ENCODE measurements at regions not wholly inside any gene's neighbourhood (a gene's known extent, or its start where the extent isn't known, plus 50 kb on each side); places are given as distances from the start of the nearest gene placed in this dataset.

GRCh38 chr7:145893925-145894535 lies 222.6 kb upstream of the CNTNAP2 start:
- H3K36me3 ChIP-seq (ENCODE audit: control insufficient read depth in 2 of 2, extremely low read depth in 1 of 2, insufficient read depth in 2 of 2, low read length in 2 of 2) = no peaks in the 10 kb centered on the region
- H4K20me1 ChIP-seq (ENCODE audit: control insufficient read depth, extremely low read depth, insufficient read depth, low read length) = no peaks in the 10 kb centered on the region
- no peaks in the 10 kb centered on the region for H3K4me1 ChIP-seq (ENCODE audit: control insufficient read depth, extremely low read depth, insufficient read depth, low read length)
- dilution Hi-C loops (cut with MboI; ENCODE audit: extremely low pct_ligation_motif_present, low sequenced_read_pairs) = no loop called here
- no peak overlapping the region for H3K4me3 ChIP-seq (ENCODE audit: control insufficient read depth in 2 of 3, extremely low read depth in 1 of 3, insufficient read depth in 2 of 3, low read depth in 1 of 3, low read length in 3 of 3)
- H3K79me2 ChIP-seq (ENCODE audit: control insufficient read depth, insufficient read depth, low read length) = no peaks in the 10 kb centered on the region
- H3K9ac ChIP-seq (ENCODE audit: control insufficient read depth, extremely low read depth, insufficient read depth, low read length) = no peak overlapping the region
- H2AFZ ChIP-seq (ENCODE audit: control insufficient read depth, low read length) = no peak overlapping the region
- H3K9me3 ChIP-seq (ENCODE audit: control insufficient read depth, low read depth, low read length) = peaks cover 2% of the 10 kb centered on the region
- H3K9me1 ChIP-seq (ENCODE audit: control insufficient read depth, extremely low read depth, insufficient read depth, low read length) = no peaks in the 10 kb centered on the region
- TF ChIP-seq EZH2 (IDR thresholded peaks at IDR 0.05; ENCODE audit: low read length) (no peak), CTCF (optimal IDR thresholded peaks at IDR 0.05 in 1 of 3, IDR thresholded peaks at IDR 0.05 in 1 of 3, conservative IDR thresholded peaks at IDR 0.05 in 1 of 3; ENCODE audit: extremely low read depth in 1 of 3, insufficient read depth in 2 of 3, low read length in 3 of 3) (no peak)
- no peak overlapping the region for H3K27ac ChIP-seq (ENCODE audit: control insufficient read depth, insufficient read depth, low read length)
- DNase-seq (ENCODE audit: low read depth, low spot score) (no peak), FAIRE-seq (no peak)
- no peak overlapping the region for H3K4me2 ChIP-seq (ENCODE audit: control insufficient read depth, extremely low read depth, insufficient read depth, low read depth, low read length)
- H3K27me3 ChIP-seq (ENCODE audit: control insufficient read depth, extremely low read depth, insufficient read depth, low read length) = no peaks in the 10 kb centered on the region

GRCh38 chr7:145884716-145885514 lies 231.7 kb upstream of the CNTNAP2 start:
- Histone ChIP-seq H3K79me2 (ENCODE audit: control insufficient read depth, insufficient read depth, low read length) (no peaks in the 10 kb centered on the region), H3K36me3 (ENCODE audit: control insufficient read depth in 2 of 2, extremely low read depth in 1 of 2, insufficient read depth in 2 of 2, low read length in 2 of 2) (no peaks in the 10 kb centered on the region), H3K9me1 (ENCODE audit: control insufficient read depth, extremely low read depth, insufficient read depth, low read length) (no peaks in the 10 kb centered on the region), H3K4me2 (ENCODE audit: control insufficient read depth, extremely low read depth, insufficient read depth, low read depth, low read length) (no peak overlapping the region), H4K20me1 (ENCODE audit: control insufficient read depth, extremely low read depth, insufficient read depth, low read length) (no peaks in the 10 kb centered on the region), H3K27me3 (ENCODE audit: control insufficient read depth, extremely low read depth, insufficient read depth, low read length) (no peaks in the 10 kb centered on the region), H3K9ac (ENCODE audit: control insufficient read depth, extremely low read depth, insufficient read depth, low read length) (no peak overlapping the region), H3K4me1 (ENCODE audit: control insufficient read depth, extremely low read depth, insufficient read depth, low read length) (no peaks in the 10 kb centered on the region), H2AFZ (ENCODE audit: control insufficient read depth, low read length) (no peak overlapping the region), H3K4me3 (ENCODE audit: control insufficient read depth in 2 of 3, extremely low read depth in 1 of 3, insufficient read depth in 2 of 3, low read depth in 1 of 3, low read length in 3 of 3) (no peak overlapping the region), H3K27ac (ENCODE audit: control insufficient read depth, insufficient read depth, low read length) (no peak overlapping the region), H3K9me3 (ENCODE audit: control insufficient read depth, low read depth, low read length) (peaks cover 3% of the 10 kb centered on the region)
- dilution Hi-C loops (cut with MboI; ENCODE audit: extremely low pct_ligation_motif_present, low sequenced_read_pairs) = no loop called here
- TF ChIP-seq EZH2 (IDR thresholded peaks at IDR 0.05; ENCODE audit: low read length) (no peak), CTCF (optimal IDR thresholded peaks at IDR 0.05 in 1 of 3, IDR thresholded peaks at IDR 0.05 in 1 of 3, conservative IDR thresholded peaks at IDR 0.05 in 1 of 3; ENCODE audit: extremely low read depth in 1 of 3, insufficient read depth in 2 of 3, low read length in 3 of 3) (no peak)
- no peak for DNase-seq (ENCODE audit: low read depth, low spot score)
- FAIRE-seq = no peak

Data from keratinocyte (primary cell).